ENCODE measurements at regions not wholly inside any gene's neighbourhood (a gene's known extent, or its start where the extent isn't known, plus 50 kb on each side); places are given as distances from the start of the nearest gene placed in this dataset.
"Not testable (repeated sequence)": the region's sequence is repeated elsewhere in the genome, so short reads cannot be mapped to it uniquely, and the experiment has no call there.

GRCh38 chr3:118487734-118488133 is 546.9 kb downstream of the IGSF11 start:
- DNase-seq, result no peak

- no peak for DNase-seq
Measured at GRCh38 chr3:118488732-118489131, 545.9 kb downstream of the IGSF11 start.

GRCh38 chr3:118495206-118495605 is 539.4 kb downstream of the IGSF11 start:
- DNase-seq, result no peak

DNA sequence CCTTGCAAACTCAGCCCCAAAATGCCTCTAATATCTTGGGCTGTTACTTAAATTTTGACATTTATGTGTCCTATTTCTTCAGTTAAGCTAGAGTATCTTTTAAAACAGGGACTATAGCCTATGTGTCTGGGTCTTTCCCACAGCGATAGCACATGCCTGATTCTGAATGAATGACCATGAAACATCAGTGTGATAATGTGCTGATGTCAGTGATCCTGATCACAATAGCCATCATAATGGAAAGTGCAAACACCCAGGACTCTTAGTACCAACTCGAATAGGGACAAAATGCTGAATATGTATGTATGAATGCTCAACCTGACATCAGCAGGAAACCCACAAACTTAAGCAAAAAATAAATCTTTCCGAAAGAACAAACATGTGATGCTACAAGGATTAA is 537.4 kb downstream of the IGSF11 start:
- no peak for DNase-seq

- peak; percentile 11 for DNase-seq
Measured at GRCh38 chr3:118501152-118501551, 533.5 kb downstream of the IGSF11 start.

GRCh38 chr3:118504906-118505305 is 529.7 kb downstream of the IGSF11 start:
- DNase-seq, result no peak

DNA sequence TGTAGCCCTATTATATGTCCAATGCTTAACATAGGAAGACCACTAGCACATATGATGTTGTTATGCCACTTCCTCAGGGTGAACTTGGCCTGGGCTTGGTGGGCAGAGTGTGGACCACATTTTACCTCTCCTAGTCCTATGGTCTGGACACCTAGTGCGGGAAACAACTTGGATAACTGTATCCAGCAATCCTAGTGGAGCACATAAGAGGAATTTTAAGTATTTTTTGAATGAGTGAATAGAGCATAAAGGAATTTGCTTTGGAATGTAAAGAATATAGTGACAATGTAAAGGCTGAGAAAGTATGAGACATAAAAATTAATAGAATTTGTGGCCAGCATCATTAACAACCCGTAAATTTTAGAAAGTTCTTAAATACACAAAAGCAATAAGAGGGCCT is 528.9 kb downstream of the IGSF11 start:
- no peak for DNase-seq

- no peak for DNase-seq
Measured at GRCh38 chr3:118511402-118511801, 523.2 kb downstream of the IGSF11 start.

- no peak for DNase-seq
Measured at GRCh38 chr3:118512301-118512700, 522.3 kb downstream of the IGSF11 start.

- DNase-seq, result no peak
Measured at GRCh38 chr3:118525077-118525476, 509.6 kb downstream of the IGSF11 start.

GRCh38 chr3:118526758-118527513 is 507.7 kb downstream of the IGSF11 start:
- DNase-seq, result no peak

- no peak for DNase-seq
Measured at GRCh38 chr3:118527514-118528044, 507.1 kb downstream of the IGSF11 start.

- no peak for DNase-seq
Measured at GRCh38 chr3:118529554-118529953, 505.1 kb downstream of the IGSF11 start.

DNA sequence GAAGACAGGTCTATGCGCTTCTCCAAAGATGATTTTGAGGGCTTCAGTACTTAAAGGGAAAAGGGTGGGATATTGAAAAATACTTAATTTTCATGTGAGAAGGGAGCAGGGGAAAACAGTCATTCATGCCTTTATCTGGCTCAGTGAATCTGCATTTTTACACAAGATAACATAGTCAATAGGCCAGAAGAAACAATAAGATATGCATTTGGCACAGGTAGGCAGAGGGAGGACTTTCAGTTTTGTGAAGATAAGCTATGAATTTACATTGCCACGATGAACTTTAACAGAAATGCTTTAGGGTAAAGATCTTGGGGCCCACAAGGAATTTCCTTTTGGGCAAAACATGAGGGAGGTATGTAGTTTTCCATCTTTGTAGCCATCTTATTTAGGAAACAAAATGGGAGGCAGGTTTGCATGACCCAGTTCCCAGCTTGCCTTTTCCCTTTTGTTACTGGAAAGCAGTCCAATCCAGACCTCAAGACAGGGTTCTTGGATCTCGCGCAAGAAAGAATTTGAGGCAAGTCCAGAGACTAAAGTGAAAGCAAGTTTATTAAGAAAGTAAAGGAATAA is 504.2 kb downstream of the IGSF11 start:
- no peak for DNase-seq

- DNase-seq, result not testable (repeated sequence)
Measured at GRCh38 chr3:118530927-118531356, 503.7 kb downstream of the IGSF11 start.

- no peak for DNase-seq
Measured at GRCh38 chr3:118531816-118532215, 502.8 kb downstream of the IGSF11 start.

- DNase-seq, result no peak
Measured at GRCh38 chr3:118533676-118534075, 501.0 kb downstream of the IGSF11 start.

DNA sequence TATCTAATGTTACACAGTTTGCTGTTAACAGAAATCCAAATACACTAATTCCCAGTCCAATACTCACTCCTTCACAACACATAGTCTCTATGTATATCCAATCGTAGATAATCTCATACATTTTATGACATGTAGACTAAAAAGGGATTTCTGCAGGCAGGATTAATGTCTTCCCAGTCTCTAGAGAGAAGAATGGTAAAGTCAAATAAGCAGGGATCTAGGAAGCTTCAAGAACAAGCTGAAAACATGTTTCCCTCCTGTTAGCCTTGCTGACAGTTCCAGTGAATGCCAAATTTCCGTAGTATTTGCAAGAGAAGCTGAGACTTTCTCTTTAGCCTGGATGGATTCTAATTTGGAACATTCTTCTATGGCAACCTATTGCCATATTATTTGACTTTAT is 500.1 kb downstream of the IGSF11 start:
- no peak for DNase-seq

- no peak for DNase-seq
Measured at GRCh38 chr3:118536764-118537163, 497.9 kb downstream of the IGSF11 start.

DNA sequence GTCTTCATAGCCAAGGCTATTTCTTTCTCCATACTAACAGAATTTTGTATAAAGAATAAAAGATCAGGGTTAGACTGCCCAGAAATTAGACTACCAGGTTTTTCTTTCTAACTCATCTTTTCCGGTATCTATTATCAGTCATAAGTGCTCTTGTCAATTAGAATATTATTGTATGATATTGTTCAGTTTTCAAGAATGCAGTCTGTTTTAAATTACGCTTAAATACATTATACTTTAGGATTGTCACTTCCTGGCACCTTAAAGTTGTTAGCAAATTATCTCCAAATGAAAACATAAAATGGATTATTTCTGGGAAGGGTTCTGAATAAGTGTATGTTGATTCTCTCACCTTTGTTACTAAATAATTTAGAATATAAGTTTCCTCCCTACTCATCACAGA is 497.2 kb downstream of the IGSF11 start:
- no peak for DNase-seq

DNA sequence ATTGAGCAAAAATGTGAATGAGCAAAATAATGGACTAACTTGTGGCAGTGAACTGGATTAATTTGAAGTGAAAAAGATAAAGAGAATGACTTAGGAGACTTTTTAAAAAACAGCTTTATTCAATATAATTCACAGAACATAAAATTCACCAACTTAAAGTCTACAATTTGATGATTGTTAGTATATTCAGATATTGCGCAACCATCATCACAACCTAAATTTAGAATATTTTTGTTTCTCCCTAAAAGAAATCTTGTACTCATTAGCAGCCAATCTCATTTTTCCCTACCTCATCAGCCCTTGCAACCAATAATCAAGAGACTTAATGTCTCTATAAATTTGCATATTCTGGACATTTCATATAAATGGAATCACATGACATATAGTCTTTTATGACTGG is 496.5 kb downstream of the IGSF11 start:
- no peak for DNase-seq

DNA sequence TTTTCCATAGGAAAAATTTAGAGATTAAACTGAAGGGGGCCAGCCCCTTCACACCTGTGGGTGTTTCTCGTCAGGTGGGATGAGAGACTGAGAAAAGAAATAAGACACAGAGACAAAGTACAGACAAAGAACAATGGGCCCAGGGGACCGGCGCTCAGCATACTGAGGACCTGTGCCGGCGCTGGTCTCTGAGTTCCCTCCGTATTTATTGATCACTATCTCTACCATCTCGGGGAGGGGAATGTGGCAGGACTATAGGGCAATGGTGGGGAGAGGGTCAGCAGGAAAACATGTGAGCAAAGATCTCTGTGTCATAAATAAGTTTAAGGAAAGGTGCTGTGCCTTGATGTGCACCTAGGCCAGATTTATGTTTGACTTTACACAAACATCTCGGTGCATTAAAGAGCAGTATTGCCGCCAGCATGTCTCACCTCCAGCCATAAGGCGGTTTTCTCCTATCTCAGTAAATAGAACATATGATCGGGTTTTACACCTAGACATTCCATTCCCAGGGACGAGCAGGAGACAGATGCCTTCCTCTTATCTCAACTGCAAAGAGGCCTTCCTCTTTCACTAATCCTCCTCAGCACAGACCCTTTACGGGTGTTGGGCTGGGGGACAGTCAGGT is 494.7 kb downstream of the IGSF11 start:
- DNase-seq, result not testable (repeated sequence)

DNA sequence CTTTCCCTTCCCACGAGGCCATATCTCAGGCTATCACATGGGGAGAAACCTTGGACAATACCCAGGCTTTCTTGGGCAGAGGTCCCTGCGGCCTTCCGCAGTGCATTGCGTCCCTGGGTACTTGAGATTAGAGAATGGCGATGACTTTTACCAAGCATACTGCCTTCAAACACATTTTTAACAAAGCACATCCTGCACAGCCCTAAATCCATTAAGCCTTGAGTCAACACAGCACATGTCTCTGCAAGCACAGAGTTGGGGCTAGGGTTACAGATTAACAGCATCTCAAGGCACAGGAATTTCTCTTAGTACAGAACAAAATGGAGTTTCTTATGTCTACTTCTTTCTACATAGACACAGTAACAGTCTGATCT is 494.2 kb downstream of the IGSF11 start:
- DNase-seq, result not testable (repeated sequence)

DNA sequence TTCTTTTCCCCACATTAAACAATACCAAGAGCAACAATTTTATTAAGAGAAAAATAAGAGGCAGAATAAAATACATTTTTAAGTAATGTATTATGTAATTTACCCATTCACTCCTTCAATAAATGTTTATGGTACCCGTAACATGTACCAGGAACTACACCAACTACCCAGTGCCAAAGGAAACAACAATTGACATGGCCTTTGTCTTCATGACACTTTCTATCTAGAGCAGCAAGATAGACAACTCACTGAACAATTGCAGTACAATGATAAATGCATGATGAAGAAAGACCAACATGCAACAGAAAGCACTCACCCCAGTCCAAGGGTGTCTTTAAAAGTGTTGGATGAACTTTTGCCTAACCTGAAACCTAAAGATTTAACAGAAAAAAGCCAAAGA is 493.8 kb downstream of the IGSF11 start:
- DNase-seq, result no peak

Measured in hindlimb muscle (tissue), 1 donor.